ENCODE measurements at regions not wholly inside any gene's neighbourhood (a gene's known extent, or its start where the extent isn't known, plus 50 kb on each side); places are given as distances from the start of the nearest gene placed in this dataset.

GRCh38 chr13:70874636-70875035, 766.4 kb upstream of the KLHL1 start:
- no peak for DNase-seq

GRCh38 chr13:70864731-70865130, 756.5 kb upstream of the KLHL1 start:
- DNase-seq = no peak

- DNase-seq = no peak
Observed at GRCh38 chr13:70856711-70857110, 748.5 kb upstream of the KLHL1 start.

- no peak for DNase-seq
Observed at GRCh38 chr13:70856025-70856424, 747.8 kb upstream of the KLHL1 start.

GRCh38 chr13:70849222-70849621, 741.0 kb upstream of the KLHL1 start:
- no peak for DNase-seq

GRCh38 chr13:70844391-70845108, 736.3 kb upstream of the KLHL1 start:
- DNase-seq = no peak

GRCh38 chr13:70842062-70842644, 733.9 kb upstream of the KLHL1 start:
- DNase-seq = no peak

GRCh38 chr13:70841240-70842061, 733.2 kb upstream of the KLHL1 start:
- DNase-seq = no peak

- DNase-seq = no peak
Observed at GRCh38 chr13:70835371-70835770, 727.1 kb upstream of the KLHL1 start.

GRCh38 chr13:70829748-70830147, 721.5 kb upstream of the KLHL1 start:
- DNase-seq = no peak

GRCh38 chr13:70817576-70817975, 709.3 kb upstream of the KLHL1 start:
- DNase-seq = no peak

- no peak for DNase-seq
Observed at GRCh38 chr13:70816853-70817252, 708.6 kb upstream of the KLHL1 start.

- DNase-seq = no peak
Observed at GRCh38 chr13:70814684-70815083, 706.4 kb upstream of the KLHL1 start.

GRCh38 chr13:70812481-70812880, 704.2 kb upstream of the KLHL1 start:
- no peak for DNase-seq

GRCh38 chr13:70809588-70809987, 701.3 kb upstream of the KLHL1 start:
- DNase-seq = no peak

GRCh38 chr13:70798385-70798784, 690.1 kb upstream of the KLHL1 start:
- DNase-seq = no peak

GRCh38 chr13:70795484-70795883, 687.2 kb upstream of the KLHL1 start:
- DNase-seq = no peak

GRCh38 chr13:70792121-70792520, 683.9 kb upstream of the KLHL1 start:
- no peak for DNase-seq

- no peak for DNase-seq
Observed at GRCh38 chr13:70789751-70790150, 681.5 kb upstream of the KLHL1 start.

- DNase-seq = no peak
Observed at GRCh38 chr13:70788074-70788473, 679.8 kb upstream of the KLHL1 start.

- DNase-seq = no peak
Observed at GRCh38 chr13:70784207-70784989, 676.1 kb upstream of the KLHL1 start.

- no peak for DNase-seq
Observed at GRCh38 chr13:70769817-70770216, 661.6 kb upstream of the KLHL1 start.

- DNase-seq = no peak
Observed at GRCh38 chr13:70758932-70759331, 650.7 kb upstream of the KLHL1 start.

Measured in activated CD8-positive, alpha-beta memory T cell treated with anti-CD3 and anti-CD28 coated beads, Interleukin-2, amount 50 U/mL, for 4 hours (primary cell).